Activated CD4-positive, alpha-beta memory T cell treated with anti-CD3 and anti-CD28 coated beads, Interleukin-2, amount 10 ng/mL, durations not matched to agents 7 days and 5 days (primary cell): ENCODE measurements at regions not wholly inside any gene's neighbourhood (a gene's known extent, or its start where the extent isn't known, plus 50 kb on each side); places are given as distances from the start of the nearest gene placed in this dataset.
A peak's percentile ranks its signal among the peaks of the same experiment; 100 is the strongest.

ENCODE experiments used
- CTCF ChIA-PET: fragments of 350-600 bp; sonication (Branson Sonifier 250); formaldehyde crosslinking; loops from one replicate; lab custom pipeline; 2021; ENCODE audit warnings: antibody characterized with exemption, inconsistent platforms; lab: Charles Lee
- POLR2A ChIA-PET: fragments of 350-600 bp; sonication (Branson Sonifier 250); formaldehyde crosslinking; loops from one replicate; lab custom pipeline; 2021; ENCODE audit warnings: antibody characterized with exemption; lab: Charles Lee
- DNase-seq: peaks from one replicate; pipeline ENCODE4 v3.0.0-alpha.2; 2020
- H3K27ac Mint-ChIP-seq: one replicate; pipeline ENCODE4 v1.8.0; 2021; ENCODE audit warnings: mild to moderate bottlenecking, mixed read lengths
- H3K27me3 Mint-ChIP-seq: one replicate; pipeline ENCODE4 v1.8.0; 2021; ENCODE audit warnings: mixed read lengths
- H3K36me3 Mint-ChIP-seq: one replicate; pipeline ENCODE4 v1.8.0; 2021; ENCODE audit warnings: low read depth, mixed read lengths
- H3K4me1 Mint-ChIP-seq: one replicate; pipeline ENCODE4 v1.8.0; 2021; ENCODE audit warnings: mixed read lengths
- H3K4me3 Mint-ChIP-seq: one replicate; pipeline ENCODE4 v1.8.0; 2021; ENCODE audit warnings: mild to moderate bottlenecking, mixed read lengths
- H3K9me3 Mint-ChIP-seq: one replicate; pipeline ENCODE4 v1.8.0; 2021; ENCODE audit warnings: mixed read lengths

DNA sequence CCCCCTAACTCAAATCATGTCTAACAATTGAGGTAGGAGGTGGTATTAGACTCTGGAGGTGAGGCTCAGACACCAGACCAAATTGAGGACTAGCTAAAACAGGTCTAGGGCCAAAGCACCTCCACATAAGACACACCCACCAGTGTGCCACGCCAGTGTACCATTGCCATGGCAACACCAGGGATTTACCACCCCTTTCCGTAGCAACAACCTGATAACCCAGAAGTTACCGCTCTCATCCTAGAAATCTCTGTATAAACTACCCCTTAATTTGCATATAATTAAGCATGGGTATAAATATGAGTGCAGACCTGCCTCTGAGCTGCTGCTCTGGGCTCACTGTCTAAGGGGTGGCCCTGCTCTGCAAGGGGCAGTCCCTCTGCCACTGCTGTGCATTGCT lies 57.4 kb upstream of the PPP2R5C start:
- H3K36me3 Mint-ChIP-seq: no peaks in the 10 kb centered on the region
- POLR2A ChIA-PET: no interaction called here
- no peaks in the 10 kb centered on the region for H3K9me3 Mint-ChIP-seq
- peaks cover 31% of the 10 kb centered on the region for H3K4me1 Mint-ChIP-seq
- H3K27me3 Mint-ChIP-seq: peaks cover 32% of the 10 kb centered on the region
- CTCF ChIA-PET: interaction anchor here (4.4 kb wide), 1 partner anchor 393 kb away, joined by 24 read pairs; no protein-coding TSS in a partner anchor
- H3K27ac Mint-ChIP-seq: no peak overlapping the region
- no peak overlapping the region for H3K4me3 Mint-ChIP-seq
- DNase-seq: no peak

DNA sequence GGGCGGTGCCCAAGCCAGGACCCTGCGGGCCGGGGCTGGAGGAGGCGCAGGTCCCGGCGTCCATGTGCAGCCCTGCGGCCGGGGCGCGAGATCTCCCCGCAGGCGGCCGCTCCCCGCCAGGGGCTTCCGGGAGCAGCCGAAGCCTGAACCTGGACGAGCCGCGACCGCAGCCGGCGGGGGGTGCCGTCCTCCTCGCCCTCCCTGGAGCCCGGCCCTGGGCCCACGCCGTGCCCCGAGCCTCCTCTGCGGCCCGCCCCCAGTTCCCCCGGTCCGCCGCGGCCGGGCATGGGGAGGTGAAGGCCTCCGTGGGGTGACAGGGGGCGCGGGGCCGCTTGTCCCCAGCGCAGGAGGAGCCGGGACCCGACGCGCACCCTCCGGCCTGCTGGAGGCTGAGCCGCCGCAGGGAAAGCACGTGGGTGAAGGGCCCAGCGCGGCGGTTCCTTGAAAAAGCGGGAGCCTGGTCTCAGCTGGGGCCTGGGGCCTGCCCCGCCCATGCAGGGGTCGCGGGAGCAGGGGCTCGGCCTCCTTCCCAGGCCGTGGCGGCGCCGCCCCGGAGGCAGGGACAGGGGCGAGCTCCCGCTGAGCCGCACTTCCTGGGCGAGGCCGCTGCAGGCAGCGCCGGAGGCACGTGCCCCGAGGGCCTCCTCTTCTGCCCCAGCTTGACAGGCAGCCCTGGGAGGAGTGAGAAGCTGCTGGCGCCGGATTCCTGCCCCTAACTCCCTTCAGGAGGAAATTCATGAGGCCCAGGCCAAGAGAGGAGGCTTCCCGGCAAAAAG lies 55.6 kb upstream of the PPP2R5C start:
- DNase-seq: peak; percentile 77
- H3K4me1 Mint-ChIP-seq: peaks cover 42% of the 10 kb centered on the region
- H3K27ac Mint-ChIP-seq: peak overlapping the region; percentile 72
- H3K9me3 Mint-ChIP-seq: no peaks in the 10 kb centered on the region
- no peak overlapping the region for H3K4me3 Mint-ChIP-seq
- peaks cover 20% of the 10 kb centered on the region for H3K27me3 Mint-ChIP-seq
- CTCF ChIA-PET: interaction anchor here (0.6 to 4.4 kb wide), 22 partner anchors 16 to 608 kb away, joined by 3 to 65 read pairs (median 7); no protein-coding TSS in a partner anchor
- H3K36me3 Mint-ChIP-seq: no peaks in the 10 kb centered on the region
- POLR2A ChIA-PET: interaction anchor here (0.7 to 4.0 kb wide), 24 partner anchors 9 to 433 kb away, joined by 3 to 59 read pairs (median 6); partner anchors contain the start of genes DYNC1H1 and PPP2R5C

DNA sequence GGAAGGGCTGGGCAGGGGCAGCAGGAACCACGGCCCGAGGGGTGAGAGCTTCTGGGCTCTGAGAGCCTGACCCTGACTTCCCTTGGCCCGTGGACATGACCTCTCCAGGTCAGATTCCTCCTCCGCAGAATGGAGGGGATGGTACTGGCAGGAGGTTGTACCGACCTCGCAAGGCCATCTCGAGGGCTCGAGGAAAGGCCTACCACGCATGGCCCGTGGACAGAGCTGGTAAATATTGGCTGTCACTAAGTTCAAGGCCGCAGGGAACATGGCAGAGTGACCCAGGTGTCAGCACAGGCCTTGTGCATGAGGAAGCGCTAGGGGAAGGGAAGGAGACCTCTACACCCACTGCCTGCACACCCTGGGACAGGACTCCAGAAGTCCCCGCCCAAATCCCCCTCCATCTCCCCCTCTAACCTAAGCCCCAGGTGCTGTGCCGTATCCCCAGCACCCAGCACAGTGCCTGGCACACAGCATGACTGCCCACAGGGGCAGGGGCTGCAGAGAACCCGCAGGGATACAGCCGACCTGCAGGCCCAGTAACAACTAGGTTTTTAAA lies 54.9 kb upstream of the PPP2R5C start:
- Mint-ChIP-seq H3K36me3 (no peaks in the 10 kb centered on the region), H3K9me3 (no peaks in the 10 kb centered on the region), H3K27ac (peak overlapping the region; percentile 72), H3K4me1 (peaks cover 45% of the 10 kb centered on the region), H3K4me3 (no peak overlapping the region), H3K27me3 (peaks cover 17% of the 10 kb centered on the region)
- ChIA-PET POLR2A (interaction anchor here (0.7 to 4.0 kb wide), 33 partner anchors 10 to 432 kb away, joined by 3 to 59 read pairs (median 6); partner anchors contain the start of genes DYNC1H1 and PPP2R5C), CTCF (interaction anchor here (0.5 to 4.4 kb wide), 51 partner anchors 10 to 1339 kb away, joined by 3 to 65 read pairs (median 4); no protein-coding TSS in a partner anchor)
- no peak for DNase-seq

DNA sequence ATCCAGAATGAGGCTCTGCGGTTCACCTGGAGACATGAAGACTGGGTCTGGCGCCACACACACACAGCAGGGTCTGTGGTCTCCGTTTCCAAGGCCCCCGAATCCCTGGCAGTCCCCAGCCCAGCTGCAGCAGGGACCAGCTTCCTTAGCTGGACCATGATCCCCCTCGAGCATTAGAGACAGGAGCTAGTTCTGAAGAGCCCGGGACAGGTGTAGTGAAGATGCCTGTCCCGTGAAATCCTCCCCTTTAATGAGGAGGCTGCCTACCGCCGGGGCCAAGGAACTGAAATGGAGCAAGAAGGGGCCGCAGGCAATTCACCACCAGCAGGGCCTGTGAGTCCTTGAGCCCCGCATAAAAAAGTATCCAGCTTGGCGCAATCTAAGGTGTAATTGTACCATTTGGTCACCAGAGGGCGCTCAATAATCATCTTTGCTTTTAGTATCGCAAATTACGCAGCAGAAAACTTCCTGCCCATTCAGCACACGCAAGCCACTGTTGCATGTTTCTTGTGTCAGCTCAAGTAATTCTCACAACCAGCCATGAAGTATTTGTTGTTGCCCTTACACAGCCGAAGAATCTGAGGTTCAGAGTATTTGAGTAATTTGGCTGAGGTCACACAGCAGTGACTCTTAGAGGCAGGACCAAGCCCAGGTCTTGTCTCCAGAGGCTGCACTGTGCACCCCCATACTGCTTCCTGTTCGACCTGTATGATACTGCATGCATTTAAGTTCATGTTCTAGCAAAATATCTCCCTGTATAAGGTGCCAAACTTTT lies 54.3 kb upstream of the PPP2R5C start:
- POLR2A ChIA-PET: interaction anchor here (0.8 to 4.0 kb wide), 25 partner anchors 14 to 381 kb away, joined by 3 to 59 read pairs (median 6); partner anchors contain the start of genes DYNC1H1 and PPP2R5C
- no peaks in the 10 kb centered on the region for H3K36me3 Mint-ChIP-seq
- no peak overlapping the region for H3K4me3 Mint-ChIP-seq
- DNase-seq: peak; percentile 68
- H3K4me1 Mint-ChIP-seq: peaks cover 45% of the 10 kb centered on the region
- no peaks in the 10 kb centered on the region for H3K9me3 Mint-ChIP-seq
- CTCF ChIA-PET: interaction anchor here (0.5 to 4.4 kb wide), 48 partner anchors 10 to 1340 kb away, joined by 3 to 65 read pairs (median 4); no protein-coding TSS in a partner anchor
- H3K27ac Mint-ChIP-seq: peak overlapping the region; percentile 73
- peaks cover 15% of the 10 kb centered on the region for H3K27me3 Mint-ChIP-seq

DNA sequence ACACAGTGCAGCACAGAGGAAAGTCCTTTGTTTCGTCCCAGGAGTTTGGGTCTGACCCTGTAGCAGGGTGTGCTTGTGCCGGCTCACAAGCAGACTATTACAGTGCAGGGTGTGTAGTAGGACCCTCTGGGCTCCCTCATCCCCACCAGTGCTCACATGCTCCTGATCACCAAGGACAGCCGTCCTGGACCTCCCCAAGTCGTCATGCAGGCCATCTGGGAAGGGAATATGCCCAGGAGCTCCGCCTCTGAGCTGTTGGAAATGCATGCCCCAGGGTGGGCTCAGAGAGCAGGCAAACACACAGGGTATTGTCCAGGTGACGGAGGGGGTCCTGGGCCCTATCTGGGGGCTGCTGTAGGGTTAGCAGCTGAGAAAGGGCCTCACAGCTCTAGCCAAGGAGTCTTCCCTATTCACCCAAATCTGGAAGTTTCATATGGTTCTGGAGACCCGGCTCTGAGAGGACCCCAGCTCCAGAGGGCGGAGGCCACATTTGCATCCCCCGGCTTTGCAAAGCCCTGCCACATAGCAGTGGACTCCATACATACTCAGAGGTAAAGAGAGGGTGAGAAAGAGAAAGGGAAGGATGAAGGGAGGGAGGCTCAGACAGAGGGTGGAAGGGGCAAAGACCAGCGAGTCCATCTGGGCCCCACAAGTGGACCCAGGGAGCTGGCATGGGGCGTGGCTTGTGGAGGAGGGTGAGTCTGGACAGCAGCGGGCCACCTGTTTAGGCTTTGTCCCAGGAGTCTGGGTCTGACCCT lies 53.5 kb upstream of the PPP2R5C start:
- peaks cover 45% of the 10 kb centered on the region for H3K4me1 Mint-ChIP-seq
- H3K27ac Mint-ChIP-seq: peak overlapping the region; percentile 73
- peaks cover 8% of the 10 kb centered on the region for H3K27me3 Mint-ChIP-seq
- POLR2A ChIA-PET: interaction anchor here (0.8 to 4.0 kb wide), 19 partner anchors 13 to 380 kb away, joined by 3 to 59 read pairs (median 10); partner anchors contain the start of genes DYNC1H1 and PPP2R5C
- no peaks in the 10 kb centered on the region for H3K36me3 Mint-ChIP-seq
- no peak overlapping the region for H3K4me3 Mint-ChIP-seq
- H3K9me3 Mint-ChIP-seq: no peaks in the 10 kb centered on the region
- DNase-seq: no peak
- CTCF ChIA-PET: interaction anchor here (1.0 to 4.4 kb wide), 32 partner anchors 9 to 607 kb away, joined by 3 to 65 read pairs (median 6); no protein-coding TSS in a partner anchor

DNA sequence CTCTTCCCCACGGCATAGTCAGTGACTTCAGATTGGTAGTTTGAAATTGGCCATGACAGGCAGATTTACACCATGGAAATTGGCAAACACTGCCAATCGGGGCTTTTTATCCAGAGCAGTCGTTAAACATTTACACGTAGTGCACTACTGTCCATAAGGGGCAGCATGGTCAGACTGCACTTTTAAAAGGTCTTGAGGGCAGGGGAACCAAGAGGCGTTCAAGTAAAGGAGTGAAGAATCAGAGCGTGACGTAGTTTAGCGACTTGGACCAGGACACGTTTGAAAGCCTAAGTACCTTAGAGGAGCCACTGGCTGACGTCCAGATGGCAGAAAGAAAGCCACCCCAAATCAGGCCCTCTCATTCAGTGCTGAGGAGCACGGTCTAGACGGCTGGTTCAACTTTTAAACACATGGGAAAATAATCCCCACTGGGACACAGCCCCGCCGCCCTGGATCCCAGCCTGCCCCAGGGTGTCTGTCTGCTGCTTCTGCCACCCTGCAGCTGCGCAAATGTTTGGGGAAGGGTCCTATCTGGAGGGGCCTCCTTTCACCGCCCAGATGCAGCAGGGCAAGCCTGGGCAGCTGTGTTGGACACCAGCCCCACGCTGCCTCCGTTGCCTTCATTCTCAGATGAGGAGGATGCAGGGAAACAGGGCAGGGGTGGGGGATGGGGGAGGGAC lies 52.5 kb upstream of the PPP2R5C start:
- H3K27me3 Mint-ChIP-seq: peaks cover 4% of the 10 kb centered on the region
- peaks cover 4% of the 10 kb centered on the region for H3K36me3 Mint-ChIP-seq
- peaks cover 50% of the 10 kb centered on the region for H3K4me1 Mint-ChIP-seq
- no peak for DNase-seq
- no peak overlapping the region for H3K27ac Mint-ChIP-seq
- peaks cover 4% of the 10 kb centered on the region for H3K9me3 Mint-ChIP-seq
- ChIA-PET CTCF (interaction anchor here (0.6 to 3.6 kb wide), 4 partner anchors 10 to 253 kb away, joined by 3 to 16 read pairs (median 4); no protein-coding TSS in a partner anchor), POLR2A (interaction anchor here (1.4 to 4.0 kb wide), 5 partner anchors 12 to 115 kb away, joined by 3 to 59 read pairs (median 7); no protein-coding TSS in a partner anchor)
- no peak overlapping the region for H3K4me3 Mint-ChIP-seq

DNA sequence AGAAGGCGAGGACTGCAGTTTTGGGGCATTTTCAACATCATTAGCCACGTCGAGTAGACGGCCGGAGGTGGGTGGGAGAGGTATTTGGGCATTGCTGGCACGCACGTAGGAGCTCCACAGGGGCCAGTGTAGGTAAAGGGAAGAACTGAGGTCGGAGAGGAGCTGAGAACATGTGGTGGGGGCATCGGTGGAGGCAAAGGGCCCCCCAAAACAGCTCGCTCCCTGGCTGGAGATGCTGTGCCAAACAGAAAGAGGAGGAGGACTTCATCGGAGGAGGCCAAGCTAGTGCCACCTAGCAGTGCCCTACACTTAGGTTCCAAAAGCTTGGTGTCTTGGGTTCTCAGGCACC lies 52.0 kb upstream of the PPP2R5C start:
- H3K36me3 Mint-ChIP-seq: peaks cover 6% of the 10 kb centered on the region
- peak; percentile 11 for DNase-seq
- CTCF ChIA-PET: interaction anchor here (0.6 to 1.6 kb wide), 4 partner anchors 10 to 383 kb away, joined by 3 to 6 read pairs (median 3); no protein-coding TSS in a partner anchor
- peak overlapping the region; percentile 26 for H3K27ac Mint-ChIP-seq
- POLR2A ChIA-PET: interaction anchor here (1.4 to 2.4 kb wide), 4 partner anchors 13 to 114 kb away, joined by 3 to 13 read pairs (median 6); no protein-coding TSS in a partner anchor
- peaks cover 7% of the 10 kb centered on the region for H3K9me3 Mint-ChIP-seq
- peaks cover 52% of the 10 kb centered on the region for H3K4me1 Mint-ChIP-seq
- H3K27me3 Mint-ChIP-seq: peaks cover 2% of the 10 kb centered on the region
- H3K4me3 Mint-ChIP-seq: no peak overlapping the region

DNA sequence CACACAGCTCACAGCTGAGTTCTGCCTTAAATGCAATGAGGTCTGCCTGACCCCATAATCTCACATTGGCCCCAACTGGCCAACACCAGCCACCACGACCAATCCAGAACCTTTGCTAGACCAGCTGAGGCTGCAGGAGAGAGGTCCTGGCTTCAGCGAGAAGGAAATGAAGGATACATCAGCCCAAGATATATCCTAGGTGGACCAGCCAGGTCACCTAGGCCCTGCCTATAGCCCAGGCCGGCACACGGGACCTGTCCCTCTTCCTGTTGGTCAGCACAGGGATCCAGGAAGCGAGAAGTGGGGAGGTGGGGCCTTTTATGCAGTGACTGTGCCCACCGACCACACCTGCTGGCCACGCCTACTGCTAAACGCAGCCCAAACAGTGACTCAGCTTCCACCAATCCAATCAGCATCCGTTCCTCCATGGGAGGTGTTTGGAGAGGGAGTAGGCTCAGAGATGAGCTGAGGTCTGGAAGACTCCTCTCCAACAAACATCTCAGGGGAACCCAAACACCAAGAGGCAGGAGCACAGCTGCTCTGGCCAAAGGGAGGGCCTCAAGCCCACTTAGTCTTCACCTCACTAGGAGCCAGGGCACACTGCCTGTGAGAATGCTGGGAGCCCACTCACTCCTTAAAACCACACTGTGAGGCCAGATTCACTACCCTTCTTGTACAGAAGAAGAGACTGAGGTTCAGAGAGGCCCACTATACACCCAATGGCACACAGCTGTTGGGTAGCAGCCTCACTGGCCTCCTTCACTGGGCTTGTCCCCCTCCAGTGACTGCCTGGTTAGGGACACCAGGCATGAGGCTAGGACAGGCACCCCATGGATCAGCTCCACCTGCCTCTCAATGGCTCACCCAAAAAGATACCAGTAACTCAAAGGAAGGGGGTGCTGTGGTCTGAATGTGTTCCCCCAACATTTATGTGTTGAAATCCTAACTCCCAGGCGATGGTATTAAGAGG lies 51.3 kb upstream of the PPP2R5C start:
- Mint-ChIP-seq H3K36me3 (peaks cover 7% of the 10 kb centered on the region), H3K27me3 (peaks cover 1% of the 10 kb centered on the region), H3K4me1 (peaks cover 50% of the 10 kb centered on the region), H3K4me3 (no peak overlapping the region), H3K9me3 (peaks cover 8% of the 10 kb centered on the region), H3K27ac (no peak overlapping the region)
- DNase-seq: peak; percentile 16
- POLR2A ChIA-PET: interaction anchor here (1.1 to 2.4 kb wide), 5 partner anchors 12 to 815 kb away, joined by 3 to 13 read pairs (median 5); no protein-coding TSS in a partner anchor
- CTCF ChIA-PET: interaction anchor here (0.6 to 1.6 kb wide), 3 partner anchors 11 to 383 kb away, joined by 3 to 6 read pairs (median 3); no protein-coding TSS in a partner anchor

DNA sequence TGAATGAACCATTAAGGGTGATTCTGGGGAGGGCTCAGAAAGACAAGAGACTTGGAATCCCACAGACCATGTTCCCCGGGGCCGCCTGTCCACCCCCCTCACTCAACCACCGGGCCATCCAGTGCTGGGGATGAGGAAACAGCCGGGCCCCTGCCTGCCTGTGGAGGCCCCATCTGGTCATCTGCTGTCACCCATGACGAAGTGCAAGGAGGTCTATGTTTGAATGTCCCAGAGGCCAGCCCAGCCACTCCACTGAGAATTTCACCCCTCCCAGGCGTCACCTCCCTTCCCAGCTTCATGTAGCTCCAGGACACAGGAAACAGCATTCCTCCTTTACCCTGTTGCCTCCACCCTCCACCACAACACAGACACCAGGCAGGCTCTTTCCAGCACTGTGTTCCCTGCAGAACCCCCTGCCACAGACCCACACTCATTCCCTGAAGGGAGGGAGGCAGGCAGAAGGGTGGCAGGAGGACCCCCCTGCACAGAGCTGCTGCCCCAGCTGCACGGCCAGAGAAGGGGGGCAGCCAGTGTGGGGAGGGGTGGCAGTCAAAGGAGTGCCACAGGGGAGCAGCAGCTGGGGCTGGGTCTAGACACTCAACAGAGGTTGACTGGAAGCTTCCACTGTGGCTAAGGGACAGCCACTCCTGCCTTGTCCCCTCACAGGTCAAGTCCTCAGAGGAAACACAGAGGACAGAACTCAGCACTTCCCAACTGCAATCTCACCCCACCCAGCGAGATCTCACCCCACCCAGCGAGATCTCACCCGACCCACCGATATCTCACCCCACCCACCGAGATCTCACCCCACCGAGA lies 50.3 kb upstream of the PPP2R5C start:
- peaks cover 8% of the 10 kb centered on the region for H3K9me3 Mint-ChIP-seq
- H3K36me3 Mint-ChIP-seq: peaks cover 7% of the 10 kb centered on the region
- H3K4me3 Mint-ChIP-seq: no peak overlapping the region
- peak; percentile 14 for DNase-seq
- H3K27me3 Mint-ChIP-seq: no peaks in the 10 kb centered on the region
- H3K4me1 Mint-ChIP-seq: peaks cover 51% of the 10 kb centered on the region
- H3K27ac Mint-ChIP-seq: no peak overlapping the region
- CTCF ChIA-PET: interaction anchor here (0.9 kb wide), 1 partner anchor 11 kb away, joined by 3 read pairs; no protein-coding TSS in a partner anchor
- POLR2A ChIA-PET: interaction anchor here (1.1 to 2.4 kb wide), 3 partner anchors 99 to 814 kb away, joined by 3 to 7 read pairs (median 5); no protein-coding TSS in a partner anchor
